GM23248 (cell line): ENCODE measurements at regions not wholly inside any gene's neighbourhood (a gene's known extent, or its start where the extent isn't known, plus 50 kb on each side); places are given as distances from the start of the nearest gene placed in this dataset.
"Not testable (repeated sequence)": the region's sequence is repeated elsewhere in the genome, so short reads cannot be mapped to it uniquely, and the experiment has no call there.

ENCODE experiments used
- DNase-seq: peaks from one replicate; pipeline ENCODE4 v3.0.0-alpha.2; 2015
- H2AFZ ChIP-seq: fragments of 200-600 bp; sonication (generic); 2 replicates; pipeline ENCODE4 v1.6.1; 2016; ENCODE audit warnings: antibody characterized with exemption
- H3F3A ChIP-seq: fragments of 200-600 bp; sonication (generic); 2 replicates; pipeline ENCODE4 v1.6.1; 2016; ENCODE audit warnings: mild to moderate bottlenecking, antibody characterized with exemption, mixed run types; ENCODE audit not compliant: insufficient read depth
- H3K27ac ChIP-seq: fragments of 200-600 bp; sonication (generic); 2 replicates; pipeline ENCODE4 v1.5.1; 2016; ENCODE audit warnings: mild to moderate bottlenecking
- H3K27me3 ChIP-seq: fragments of 200-600 bp; sonication (generic); replicated peaks from 2 replicates; pipeline ENCODE4 v1.6.1; 2016; ENCODE audit warnings: mild to moderate bottlenecking; ENCODE audit not compliant: insufficient read depth
- H3K36me3 ChIP-seq: fragments of 200-600 bp; sonication (generic); 2 replicates; pipeline ENCODE4 v1.6.1; 2016; ENCODE audit warnings: low read depth, mild to moderate bottlenecking
- H3K4me1 ChIP-seq: fragments of 200-600 bp; sonication (generic); 2 replicates; pipeline ENCODE4 v1.6.1; 2016; ENCODE audit warnings: mild to moderate bottlenecking; ENCODE audit not compliant: insufficient read depth
- H3K4me2 ChIP-seq: fragments of 200-600 bp; sonication (generic); one replicate; pipeline ENCODE4 v1.6.1; 2016; ENCODE audit warnings: mild to moderate bottlenecking; ENCODE audit not compliant: unreplicated experiment
- H3K4me3 ChIP-seq: fragments of 200-600 bp; sonication (generic); 2 replicates; pipeline ENCODE4 v1.5.1; 2016; ENCODE audit warnings: mild to moderate bottlenecking
- H3K79me2 ChIP-seq: fragments of 200-600 bp; sonication (generic); 2 replicates; pipeline ENCODE4 v1.6.1; 2016; ENCODE audit warnings: mild to moderate bottlenecking; ENCODE audit not compliant: insufficient read depth
- H3K9ac ChIP-seq: fragments of 200-600 bp; sonication (generic); 2 replicates; pipeline ENCODE4 v1.6.1; 2016; ENCODE audit warnings: mild to moderate bottlenecking
- H3K9me2 ChIP-seq: fragments of 200-600 bp; sonication (generic); 2 replicates; pipeline ENCODE4 v1.6.1; 2016; ENCODE audit warnings: mixed run types, mild to moderate bottlenecking, moderate library complexity; ENCODE audit not compliant: insufficient read depth
- H3K9me3 ChIP-seq: fragments of 200-600 bp; sonication (generic); one replicate; pipeline ENCODE4 v1.6.1; 2017; ENCODE audit warnings: low read depth
- H4K20me1 ChIP-seq: fragments of 200-600 bp; sonication (generic); 2 replicates; pipeline ENCODE4 v1.6.0; 2016; ENCODE audit not compliant: insufficient read depth
- EZH2 ChIP-seq: fragments of 200-600 bp; sonication (generic); IDR thresholded peaks from 2 replicates; pipeline ENCODE4 v1.6.1; 2018; ENCODE audit warnings: antibody characterized with exemption, mild to moderate bottlenecking; ENCODE audit not compliant: insufficient read depth, poor library complexity, severe bottlenecking
- EZH2phosphoT487 ChIP-seq: fragments of 200-600 bp; sonication (generic); IDR thresholded peaks from 2 replicates; pipeline ENCODE4 v1.6.1; 2018; ENCODE audit warnings: antibody characterized with exemption, moderate library complexity, mild to moderate bottlenecking, low read depth; ENCODE audit not compliant: insufficient read depth
- WGBS, 2 experiments: methylation state at CpG; one replicate each; pipeline ENCODE4 v1.1.6; 2015 to 2017; ENCODE audit warnings: low lambda C conversion rate in 2 of 2, low coverage in 1 of 2; ENCODE audit errors: missing lambda C conversion rate in 2 of 2; 5-methylcytosine and 5-hydroxymethylcytosine counted together
- in situ Hi-C: fragments of 300-500 bp; cut with MboI; formaldehyde crosslinking; loops from 2 replicates; pipeline ENCODE4 v1.15.0; 2020

DNA sequence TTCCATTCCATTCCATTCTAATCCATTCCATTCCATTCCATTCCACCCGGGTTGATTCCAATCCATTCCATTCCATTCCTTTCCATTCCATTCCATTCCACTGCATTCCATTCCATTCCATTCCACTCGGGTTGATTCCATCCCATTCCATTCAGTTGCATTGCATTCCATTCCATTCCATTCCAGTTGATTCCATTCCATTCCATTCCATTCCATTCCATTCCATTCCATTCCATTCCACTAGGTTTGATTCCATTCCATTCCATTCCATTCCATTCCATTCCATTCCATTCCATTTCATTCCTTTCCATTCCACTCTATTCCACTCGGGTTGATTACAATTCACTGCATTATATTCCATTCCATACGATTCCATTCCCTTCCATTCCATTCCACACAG lies 1136.9 kb downstream of the RPIA start:
- H3K36me3 ChIP-seq, H3F3A ChIP-seq, H3K9ac ChIP-seq, DNase-seq, H3K4me2 ChIP-seq, H4K20me1 ChIP-seq, in situ Hi-C loops, H3K4me1 ChIP-seq, H3K9me2 ChIP-seq, H3K79me2 ChIP-seq, H3K4me3 ChIP-seq, H2AFZ ChIP-seq, H3K27ac ChIP-seq, H3K27me3 ChIP-seq, H3K9me3 ChIP-seq: not testable (repeated sequence)
- WGBS, 2 experiments = 12 to 15% methylated on average over 4 of the region's 4 CpGs

DNA sequence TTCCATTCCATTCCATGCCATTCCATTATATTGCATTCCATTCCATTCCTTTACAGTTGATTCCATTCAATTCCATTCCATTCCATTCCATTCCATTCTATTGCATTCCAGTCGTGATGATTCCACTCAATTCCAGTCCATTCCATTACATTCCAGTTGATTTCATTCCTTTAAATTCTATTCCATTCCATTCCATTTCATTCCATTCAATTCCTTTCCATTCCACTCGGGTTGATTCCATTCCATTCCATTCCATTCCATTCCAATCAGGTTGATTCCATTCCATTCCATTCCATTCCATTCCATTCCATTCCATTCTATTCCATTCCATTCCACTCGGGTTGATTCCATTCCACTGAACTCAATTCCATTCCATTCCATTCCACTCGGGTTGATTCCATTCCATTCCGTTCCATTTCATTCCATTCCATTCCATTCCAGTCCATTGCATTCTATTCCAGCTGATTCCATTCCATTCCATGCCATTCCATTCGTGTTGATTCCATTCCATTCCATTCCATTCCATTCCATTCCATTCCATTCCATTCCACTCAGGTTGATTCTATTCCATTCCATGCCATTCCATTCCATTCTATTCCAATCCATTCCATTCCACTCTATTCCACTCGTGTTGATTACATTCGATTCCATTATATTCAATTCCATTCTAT lies 1137.6 kb downstream of the RPIA start:
- H4K20me1 ChIP-seq, in situ Hi-C loops, H3K4me2 ChIP-seq, H3K4me1 ChIP-seq, H3K4me3 ChIP-seq, H3K9me3 ChIP-seq, H3F3A ChIP-seq, H3K27me3 ChIP-seq, H3K36me3 ChIP-seq, DNase-seq, H3K9ac ChIP-seq, H3K79me2 ChIP-seq, H2AFZ ChIP-seq, H3K27ac ChIP-seq, H3K9me2 ChIP-seq: not testable (repeated sequence)
- 11 to 16% methylated on average over 8 of the region's 8 CpGs for WGBS, 2 experiments

DNA sequence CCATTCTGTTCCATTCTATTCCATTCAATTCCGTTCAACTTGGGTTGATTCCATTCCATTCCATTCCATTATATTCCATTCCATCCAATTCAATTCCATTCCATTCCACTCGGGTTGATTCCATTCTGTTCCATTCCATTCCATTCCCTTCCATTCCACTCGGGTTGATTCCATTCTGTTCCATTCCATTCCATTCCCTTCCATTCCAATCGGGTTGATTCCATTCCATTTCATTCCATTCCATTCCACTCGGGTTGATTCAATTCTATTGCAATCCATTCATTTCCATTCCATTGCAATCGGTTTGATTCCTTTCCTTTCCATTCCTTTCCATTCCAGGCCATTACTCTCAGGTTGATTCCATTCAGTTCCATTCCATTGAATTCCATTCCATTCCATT lies 1138.4 kb downstream of the RPIA start:
- WGBS, 2 experiments = 12 to 15% methylated on average over 6 of the region's 6 CpGs
- H3K9me3 ChIP-seq = peaks cover 2% of the 10 kb centered on the region
- H3K9ac ChIP-seq = no peak overlapping the region
- H3K79me2 ChIP-seq = no peaks in the 10 kb centered on the region
- no peaks in the 10 kb centered on the region for H3F3A ChIP-seq
- no peaks in the 10 kb centered on the region for H3K27me3 ChIP-seq
- in situ Hi-C loops = no loop called here
- DNase-seq = no peak
- H3K9me2 ChIP-seq = 0 out of 2 replicates have a peak, but pooled peaks cover 5% of the 10 kb centered on the region
- H4K20me1 ChIP-seq = no peaks in the 10 kb centered on the region
- H3K4me1 ChIP-seq = no peaks in the 10 kb centered on the region
- H3K4me2 ChIP-seq = no peak overlapping the region
- H3K4me3 ChIP-seq = no peak overlapping the region
- no peak overlapping the region for H2AFZ ChIP-seq
- no peak for TF ChIP-seq EZH2
- TF ChIP-seq EZH2phosphoT487 = no peak
- no peaks in the 10 kb centered on the region for H3K36me3 ChIP-seq
- H3K27ac ChIP-seq = no peak overlapping the region

DNA sequence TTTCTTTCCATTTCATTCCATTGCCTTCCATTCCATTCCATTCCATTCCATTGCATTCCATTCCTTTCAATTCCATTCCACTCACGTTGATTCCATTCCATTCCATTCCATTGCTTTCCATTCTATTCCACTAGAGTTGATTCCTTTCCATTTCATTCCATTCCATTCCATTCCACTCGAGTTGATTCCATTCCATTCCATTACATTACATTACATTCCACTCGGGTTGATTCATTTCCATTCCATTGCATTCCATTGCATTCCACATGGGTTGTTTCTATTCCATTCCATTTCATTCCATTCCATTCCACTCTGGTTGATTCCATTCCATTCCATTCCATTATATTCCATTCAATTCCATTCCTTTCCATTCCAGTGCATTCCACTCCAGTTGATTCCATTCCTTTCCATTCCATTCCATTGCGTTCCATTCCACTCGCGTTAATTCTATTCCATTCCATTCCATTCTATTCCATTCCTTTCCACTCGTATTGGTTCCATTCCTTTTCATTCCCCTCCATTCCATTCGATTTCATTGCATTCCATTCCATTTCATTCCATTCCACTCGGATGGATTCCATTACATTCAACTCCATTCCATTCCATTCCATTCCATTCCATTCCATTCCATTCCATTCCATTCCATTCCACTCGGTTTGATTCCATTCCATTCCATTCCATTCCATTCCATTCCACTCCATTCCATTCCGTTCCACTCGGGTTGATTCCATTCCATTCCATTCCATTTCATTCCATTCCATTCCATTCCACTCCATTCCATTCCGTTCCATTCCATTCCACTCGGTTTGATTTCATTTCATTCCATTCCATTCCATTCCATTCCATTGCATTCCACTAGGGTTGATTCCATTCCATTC lies 1139.1 kb downstream of the RPIA start:
- in situ Hi-C loops, H3K9ac ChIP-seq, H3K79me2 ChIP-seq, DNase-seq, H3K4me2 ChIP-seq, H3K27me3 ChIP-seq, H3F3A ChIP-seq, H3K36me3 ChIP-seq, H2AFZ ChIP-seq, H3K9me2 ChIP-seq, H3K4me1 ChIP-seq, H3K4me3 ChIP-seq, H3K27ac ChIP-seq, H4K20me1 ChIP-seq, H3K9me3 ChIP-seq: not testable (repeated sequence)
- 21 to 26% methylated on average over 14 of the region's 14 CpGs for WGBS, 2 experiments
